Right lobe of liver (tissue), 4 donors: ENCODE measurements at regions not wholly inside any gene's neighbourhood (a gene's known extent, or its start where the extent isn't known, plus 50 kb on each side); places are given as distances from the start of the nearest gene placed in this dataset.

ENCODE experiments used
- POLR2A ChIP-seq: fragments of 450-650 bp; IDR thresholded peaks from one replicate; pipeline ENCODE4 v1.6.1; 2017; ENCODE audit warnings: antibody characterized with exemption, mild to moderate bottlenecking
- TF ChIP-seq, protein P1 (sequence below), 4 donors: fragments of 200-600 bp in 3 of 4; fragments of 450-650 bp in 1 of 4; IDR thresholded peaks; one replicate each; pipeline versions ENCODE4 v1.5.1 to v1.8.0; 2016 to 2022; ENCODE audit warnings: antibody characterized with exemption in 4 of 4, mild to moderate bottlenecking in 2 of 4
- donor health status: DM: no; HTN: no; CAD: no.
- donor health status: DM: no; HTN: no; CAD: no.
- donor health status: DM: no; HTN: yes; CAD: no.

DNA sequence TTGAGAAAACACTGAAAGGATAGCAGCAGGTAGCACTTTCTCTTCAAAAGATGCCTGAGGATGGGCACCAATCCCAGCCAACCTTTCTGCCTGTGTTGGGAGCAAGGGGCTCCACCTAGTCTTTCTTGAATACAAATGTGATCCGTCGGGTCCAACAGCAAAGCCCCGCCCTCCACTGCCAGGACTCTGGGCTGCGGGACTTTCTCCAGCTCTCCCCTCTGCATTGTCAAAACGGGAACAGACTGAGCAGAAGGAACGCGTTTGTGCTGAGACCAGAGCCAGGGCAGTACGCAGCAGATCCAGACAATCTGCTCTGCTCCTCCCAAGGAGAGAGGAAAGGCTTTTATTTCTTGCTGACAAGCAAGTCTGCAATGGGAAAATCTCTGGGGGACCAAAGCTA lies 139.7 kb downstream of the SEC61B start:
- TF ChIP-seq, protein P1, sequence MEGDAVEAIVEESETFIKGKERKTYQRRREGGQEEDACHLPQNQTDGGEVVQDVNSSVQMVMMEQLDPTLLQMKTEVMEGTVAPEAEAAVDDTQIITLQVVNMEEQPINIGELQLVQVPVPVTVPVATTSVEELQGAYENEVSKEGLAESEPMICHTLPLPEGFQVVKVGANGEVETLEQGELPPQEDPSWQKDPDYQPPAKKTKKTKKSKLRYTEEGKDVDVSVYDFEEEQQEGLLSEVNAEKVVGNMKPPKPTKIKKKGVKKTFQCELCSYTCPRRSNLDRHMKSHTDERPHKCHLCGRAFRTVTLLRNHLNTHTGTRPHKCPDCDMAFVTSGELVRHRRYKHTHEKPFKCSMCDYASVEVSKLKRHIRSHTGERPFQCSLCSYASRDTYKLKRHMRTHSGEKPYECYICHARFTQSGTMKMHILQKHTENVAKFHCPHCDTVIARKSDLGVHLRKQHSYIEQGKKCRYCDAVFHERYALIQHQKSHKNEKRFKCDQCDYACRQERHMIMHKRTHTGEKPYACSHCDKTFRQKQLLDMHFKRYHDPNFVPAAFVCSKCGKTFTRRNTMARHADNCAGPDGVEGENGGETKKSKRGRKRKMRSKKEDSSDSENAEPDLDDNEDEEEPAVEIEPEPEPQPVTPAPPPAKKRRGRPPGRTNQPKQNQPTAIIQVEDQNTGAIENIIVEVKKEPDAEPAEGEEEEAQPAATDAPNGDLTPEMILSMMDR (IDR thresholded peaks at IDR 0.05): no peak
- TF ChIP-seq POLR2A: no peak
